ENCODE measurements at regions not wholly inside any gene's neighbourhood (a gene's known extent, or its start where the extent isn't known, plus 50 kb on each side); places are given as distances from the start of the nearest gene placed in this dataset.
A peak's percentile ranks its signal among the peaks of the same experiment; 100 is the strongest.

GRCh38 chr18:33959609-33960008 is 265.1 kb downstream of the NOL4 start (continued):
- TF ChIP-seq ZNF462 (CRISPR knock-in tag; IDR thresholded peaks at IDR 0.05): no peak
- no peak for TF ChIP-seq EZH2phosphoT487 (IDR thresholded peaks at IDR 0.05; ENCODE audit: unreplicated experiment)

GRCh38 chr18:33957707-33958106 is 267.0 kb downstream of the NOL4 start:
- no peaks in the 10 kb centered on the region for H3K27me3 Mint-ChIP-seq (ENCODE audit: insufficient read depth, low read depth, poor library complexity)
- H4K20me1 ChIP-seq (replicated peaks; ENCODE audit: insufficient read depth): no peaks in the 10 kb centered on the region
- H3K9me2 ChIP-seq (ENCODE audit: insufficient read depth): no peaks in the 10 kb centered on the region
- no peak overlapping the region for H3K27ac Mint-ChIP-seq
- H3K36me3 Mint-ChIP-seq (ENCODE audit: low read depth): no peaks in the 10 kb centered on the region
- H3K79me2 ChIP-seq (replicated peaks; ENCODE audit: insufficient read depth): no peaks in the 10 kb centered on the region
- H3F3A ChIP-seq (replicated peaks; ENCODE audit: low read depth): no peaks in the 10 kb centered on the region
- peaks cover 4% of the 10 kb centered on the region for H3K4me1 ChIP-seq (ENCODE audit: insufficient read depth)
- DNase-seq (ENCODE audit: low spot score) (no peak), ATAC-seq (no peak)
- H3K27me3 ChIP-seq (ENCODE audit: insufficient read depth): no peaks in the 10 kb centered on the region
- H3K4me1 Mint-ChIP-seq: peaks cover 11% of the 10 kb centered on the region; the same call in 2 of the 3 replicates
- H3K9me3 Mint-ChIP-seq: no peaks in the 10 kb centered on the region
- no peak overlapping the region for H3K4me2 ChIP-seq
- H3K27ac ChIP-seq (ENCODE audit: low read depth): no peak overlapping the region
- H3K4me3 Mint-ChIP-seq: no peak overlapping the region
- no peak overlapping the region for H3K4me3 ChIP-seq
- H3K36me3 ChIP-seq (ENCODE audit: insufficient read depth): no peaks in the 10 kb centered on the region
- TF ChIP-seq ZNF462 (CRISPR knock-in tag; IDR thresholded peaks at IDR 0.05) (no peak), STAT1 (IDR thresholded peaks at IDR 0.05; ENCODE audit: unreplicated experiment) (no peak), ZNF114 (CRISPR knock-in tag; IDR thresholded peaks at IDR 0.05) (no peak), ETS1 (IDR thresholded peaks at IDR 0.05) (no peak), EZH2 (IDR thresholded peaks at IDR 0.05; ENCODE audit: low read depth, unreplicated experiment) (no peak), EZH2phosphoT487 (IDR thresholded peaks at IDR 0.05; ENCODE audit: unreplicated experiment) (no peak)
- peak overlapping the region; percentile 50; the same call in 1 of the 2 replicates for H2AFZ ChIP-seq

All from GM23338 (cell line).